Fibroblast of villous mesenchyme (primary cell): ENCODE measurements at regions not wholly inside any gene's neighbourhood (a gene's known extent, or its start where the extent isn't known, plus 50 kb on each side); places are given as distances from the start of the nearest gene placed in this dataset.

Source experiments
- DNase-seq: peaks from one replicate; pipeline ENCODE4 v3.0.0-alpha.2; 2010; ENCODE audit warnings: low read depth
- H3K4me3 ChIP-seq: 2 replicates; pipeline ENCODE4 v1.5.1; 2011; ENCODE audit warnings: low read depth, mild to moderate bottlenecking, low read length
- TF ChIP-seq, protein P1 (sequence below): IDR thresholded peaks from 2 replicates; pipeline ENCODE4 v1.5.1; 2012; ENCODE audit warnings: low read depth, mild to moderate bottlenecking, low read length; ENCODE audit not compliant: insufficient read depth

DNA sequence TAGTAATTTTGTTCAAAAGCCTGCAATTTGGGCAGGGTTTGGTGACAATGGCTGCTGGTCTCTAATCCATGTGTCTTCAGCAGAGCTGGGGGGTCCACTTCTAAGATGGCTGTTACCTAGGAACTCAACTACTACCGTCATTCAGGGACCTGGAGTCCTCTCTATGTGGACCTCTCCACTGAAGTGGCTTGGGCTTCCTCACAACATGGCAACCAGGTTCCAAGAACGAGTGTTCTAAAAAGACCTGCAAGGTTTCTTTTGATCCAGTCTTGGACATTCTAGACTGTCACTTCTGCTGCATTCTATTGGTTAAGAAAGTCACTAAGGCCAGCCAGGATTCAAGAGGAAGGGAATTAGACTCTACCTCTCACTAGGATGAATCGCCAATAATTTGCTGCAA is 387.0 kb downstream of the NXPE2 start:
- no peak for DNase-seq
- H3K4me3 ChIP-seq: no peak overlapping the region
- TF ChIP-seq, protein P1, sequence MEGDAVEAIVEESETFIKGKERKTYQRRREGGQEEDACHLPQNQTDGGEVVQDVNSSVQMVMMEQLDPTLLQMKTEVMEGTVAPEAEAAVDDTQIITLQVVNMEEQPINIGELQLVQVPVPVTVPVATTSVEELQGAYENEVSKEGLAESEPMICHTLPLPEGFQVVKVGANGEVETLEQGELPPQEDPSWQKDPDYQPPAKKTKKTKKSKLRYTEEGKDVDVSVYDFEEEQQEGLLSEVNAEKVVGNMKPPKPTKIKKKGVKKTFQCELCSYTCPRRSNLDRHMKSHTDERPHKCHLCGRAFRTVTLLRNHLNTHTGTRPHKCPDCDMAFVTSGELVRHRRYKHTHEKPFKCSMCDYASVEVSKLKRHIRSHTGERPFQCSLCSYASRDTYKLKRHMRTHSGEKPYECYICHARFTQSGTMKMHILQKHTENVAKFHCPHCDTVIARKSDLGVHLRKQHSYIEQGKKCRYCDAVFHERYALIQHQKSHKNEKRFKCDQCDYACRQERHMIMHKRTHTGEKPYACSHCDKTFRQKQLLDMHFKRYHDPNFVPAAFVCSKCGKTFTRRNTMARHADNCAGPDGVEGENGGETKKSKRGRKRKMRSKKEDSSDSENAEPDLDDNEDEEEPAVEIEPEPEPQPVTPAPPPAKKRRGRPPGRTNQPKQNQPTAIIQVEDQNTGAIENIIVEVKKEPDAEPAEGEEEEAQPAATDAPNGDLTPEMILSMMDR: no peak

DNA sequence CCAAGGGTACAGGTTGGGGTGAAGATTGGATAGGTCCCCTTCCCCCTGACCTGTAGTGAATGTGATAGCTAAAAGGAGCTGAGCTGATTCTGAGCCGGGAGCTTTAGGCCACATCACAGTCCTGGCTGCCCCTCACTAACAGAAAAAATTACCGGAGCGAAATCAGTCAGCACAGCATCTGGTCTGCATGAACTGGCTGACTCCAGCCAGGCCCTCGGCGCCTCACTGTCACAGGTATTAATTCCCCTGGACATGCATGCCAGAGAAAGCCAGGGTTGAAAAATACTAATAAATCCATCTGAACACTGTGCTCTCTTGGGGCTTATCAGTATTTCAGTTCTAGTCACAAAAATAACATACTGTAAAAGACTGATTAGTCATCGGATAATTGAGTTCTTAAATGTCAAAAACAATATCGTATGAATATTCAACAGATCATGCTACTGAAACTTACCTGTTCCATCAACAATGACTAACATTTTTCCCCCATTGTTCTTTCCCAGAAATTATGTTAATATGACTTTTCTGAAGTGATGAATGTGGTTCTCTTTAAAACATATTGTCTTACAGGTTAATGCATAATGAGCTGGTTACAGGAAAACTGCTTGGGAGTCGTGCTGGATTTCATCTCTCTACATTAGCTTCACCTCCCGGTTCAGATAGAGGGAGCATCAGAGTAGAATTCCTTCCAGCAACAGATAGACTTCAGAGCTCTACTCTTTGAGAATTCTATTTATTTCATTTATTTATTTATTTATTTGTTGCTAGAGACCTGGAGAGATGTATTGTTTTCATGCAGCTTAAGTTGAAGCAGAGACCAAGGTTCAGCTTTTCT is 387.7 kb downstream of the NXPE2 start:
- no peak overlapping the region for H3K4me3 ChIP-seq
- DNase-seq: no peak

DNA sequence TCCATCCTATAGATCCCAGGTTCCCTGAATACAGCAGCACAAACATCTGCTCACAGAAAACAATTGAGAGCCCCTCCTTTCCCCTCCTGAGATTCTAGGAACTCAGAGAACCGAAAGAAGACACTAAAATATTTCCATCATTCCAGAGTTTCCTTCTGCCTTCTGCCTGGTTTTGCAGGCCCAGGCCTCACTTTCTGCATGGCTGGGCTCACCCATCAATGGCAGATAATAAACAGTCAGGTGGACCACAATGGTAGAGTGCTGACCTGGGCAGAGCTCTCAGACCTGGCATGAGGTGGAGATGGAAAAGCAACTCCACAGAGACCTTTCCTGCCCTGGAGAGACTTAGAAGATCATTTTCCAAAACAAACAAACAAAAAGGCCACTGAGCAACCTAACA is 389.1 kb downstream of the NXPE2 start:
- DNase-seq: no peak
- no peak overlapping the region for H3K4me3 ChIP-seq
- TF ChIP-seq, protein P1: no peak

More for the DNA sequence above, 387.7 kb downstream of the NXPE2 start:
- TF ChIP-seq, protein P1: no peak

DNA sequence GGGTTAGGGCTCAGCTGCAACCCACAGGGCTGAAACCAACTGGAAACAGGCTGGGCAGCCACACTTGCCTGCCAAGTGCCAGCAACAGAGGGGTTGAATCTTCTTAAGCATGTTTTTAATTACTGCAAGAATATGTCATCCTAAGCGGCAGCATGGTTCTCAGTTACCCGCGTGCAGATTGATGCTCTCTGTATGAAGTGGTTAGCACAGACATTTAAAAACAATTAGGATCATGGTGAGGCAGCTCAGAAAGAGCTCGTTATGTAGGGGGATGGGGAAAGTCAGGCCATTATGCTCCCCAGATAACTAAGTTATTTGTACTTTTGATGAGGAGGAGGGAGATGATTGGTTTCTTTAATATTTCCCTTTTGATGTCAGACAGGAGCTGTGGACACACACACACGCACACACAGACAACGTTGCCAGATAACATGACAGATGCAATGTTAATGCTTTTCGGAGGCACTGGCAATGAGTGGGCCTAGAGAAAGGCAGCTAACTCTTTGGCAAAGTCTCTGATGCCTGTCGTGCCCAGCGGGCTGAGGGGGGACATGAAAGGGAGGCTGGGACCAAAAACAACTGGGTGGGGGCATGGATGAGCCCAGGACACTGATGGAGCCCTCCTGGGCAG is 389.7 kb downstream of the NXPE2 start:
- H3K4me3 ChIP-seq: no peak overlapping the region
- TF ChIP-seq, protein P1: no peak
- DNase-seq: no peak

DNA sequence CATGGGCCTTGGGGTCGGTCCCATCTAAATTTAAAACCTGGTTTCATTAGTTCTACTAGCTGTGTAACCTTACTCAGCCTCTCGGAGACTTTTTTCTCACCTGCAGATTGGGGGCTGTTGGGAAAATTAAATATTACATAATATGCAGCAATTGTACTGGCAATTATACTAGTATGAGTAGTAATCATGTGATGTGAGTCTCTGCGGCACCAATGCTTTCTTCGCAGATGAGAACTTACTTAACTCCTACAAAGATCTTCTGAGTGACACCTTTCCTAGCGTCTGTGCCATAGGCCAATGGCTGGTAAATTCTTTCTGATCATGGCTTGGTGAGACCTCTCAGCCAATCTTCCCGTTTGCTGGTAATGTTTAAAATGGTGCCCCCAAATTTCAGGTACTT is 391.3 kb downstream of the NXPE2 start:
- DNase-seq: no peak
- no peak overlapping the region for H3K4me3 ChIP-seq
- TF ChIP-seq, protein P1: no peak

DNA sequence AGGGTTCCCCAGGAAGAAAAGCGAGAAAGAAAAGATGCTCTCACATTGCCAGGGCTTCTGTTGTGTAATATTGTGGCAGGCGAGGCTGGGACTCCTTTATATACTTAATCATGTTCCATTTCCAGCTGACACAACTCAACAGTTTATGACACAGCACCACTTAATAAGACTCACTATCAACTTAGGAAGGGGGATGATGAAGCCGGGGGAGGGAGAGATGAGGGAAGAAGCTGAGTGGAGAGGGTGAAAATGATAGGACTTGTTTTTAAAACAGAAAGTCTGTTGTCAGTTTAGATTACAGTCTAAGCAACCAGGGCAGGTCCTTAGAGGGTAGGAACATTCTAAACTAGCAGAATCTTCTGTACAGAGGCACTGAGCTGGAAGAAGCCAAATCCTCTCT is 397.0 kb downstream of the NXPE2 start:
- DNase-seq: no peak
- no peak overlapping the region for H3K4me3 ChIP-seq
- TF ChIP-seq, protein P1: no peak
